Hindlimb muscle (tissue), 1 donor: ENCODE measurements at regions not wholly inside any gene's neighbourhood (a gene's known extent, or its start where the extent isn't known, plus 50 kb on each side); places are given as distances from the start of the nearest gene placed in this dataset.

Source experiments
- DNase-seq: peaks from one replicate; pipeline ENCODE4 v3.0.0-alpha.2; 2013

GRCh38 chr2:575030-575726, 102.0 kb downstream of the TMEM18 start:
- DNase-seq = no peak

DNA sequence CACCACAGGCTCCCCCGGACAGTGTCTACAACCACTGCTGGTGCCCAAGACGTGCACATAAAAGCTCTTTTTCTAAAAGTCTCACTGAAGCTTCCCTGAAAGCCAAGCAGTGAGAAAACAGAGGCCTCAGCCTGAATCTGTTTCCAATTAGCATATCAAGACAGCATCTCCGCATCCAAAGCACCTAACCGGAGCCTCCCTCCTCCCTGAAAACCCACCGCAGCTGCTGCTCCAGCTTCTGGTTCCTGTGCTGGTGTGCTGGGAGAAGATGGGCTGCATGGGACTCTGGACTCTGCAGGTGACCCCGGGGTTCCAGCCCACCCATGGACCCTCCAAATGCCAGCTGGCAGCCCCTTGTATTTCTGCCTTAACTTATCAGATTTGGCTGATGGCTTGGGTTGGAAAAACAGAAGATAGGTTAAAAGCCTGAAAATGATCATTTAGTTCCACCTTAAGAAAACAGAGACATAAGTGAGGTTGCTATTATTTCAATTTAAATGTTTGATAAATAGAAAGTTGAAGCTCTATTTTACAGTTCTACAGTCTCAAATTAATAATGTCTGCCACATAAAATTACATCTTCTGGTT, 103.3 kb downstream of the TMEM18 start:
- no peak for DNase-seq

GRCh38 chr2:573025-573424, 104.2 kb downstream of the TMEM18 start:
- DNase-seq = no peak

GRCh38 chr2:569681-570080, 107.5 kb downstream of the TMEM18 start:
- DNase-seq = no peak

- DNase-seq = no peak
These were observed 108.5 kb downstream of the TMEM18 start for GRCh38 chr2:568639-569235.

DNA sequence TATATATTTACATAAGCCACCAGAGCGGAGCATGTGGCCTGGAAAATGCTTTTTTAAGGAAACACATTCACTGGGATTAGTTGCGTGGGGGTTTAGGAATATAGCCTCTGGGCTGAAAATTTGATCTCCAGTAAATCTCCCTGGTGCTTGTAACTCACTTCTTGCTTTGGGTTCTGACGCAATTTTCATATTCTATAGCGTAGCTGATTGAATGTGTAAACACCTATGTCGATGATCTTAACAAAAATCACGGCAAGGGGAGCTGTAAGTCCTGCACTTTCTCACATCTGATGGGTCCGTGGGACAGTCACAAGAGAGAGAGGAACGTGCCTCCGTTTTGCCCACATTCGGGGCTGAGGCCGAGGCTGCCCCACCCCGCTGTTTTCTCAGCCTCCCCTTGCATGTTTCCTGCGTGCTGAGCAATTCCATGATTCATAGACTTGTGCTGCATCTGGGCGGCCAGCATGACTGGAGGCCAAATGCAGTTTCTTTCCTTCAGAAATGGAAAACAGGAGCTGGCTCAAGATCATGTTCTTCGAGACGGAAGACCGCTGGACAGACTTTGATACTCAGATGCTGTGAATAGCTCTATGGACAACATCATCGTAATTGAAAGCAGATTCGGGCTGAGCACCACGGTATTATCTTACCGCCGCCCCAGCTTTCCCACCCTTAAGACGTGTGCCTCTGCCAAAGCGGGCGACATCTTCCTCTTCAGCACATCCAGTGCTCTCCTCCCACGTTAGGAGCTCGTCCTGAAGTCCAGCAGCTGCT, 109.2 kb downstream of the TMEM18 start:
- DNase-seq = peak; percentile 87

DNA sequence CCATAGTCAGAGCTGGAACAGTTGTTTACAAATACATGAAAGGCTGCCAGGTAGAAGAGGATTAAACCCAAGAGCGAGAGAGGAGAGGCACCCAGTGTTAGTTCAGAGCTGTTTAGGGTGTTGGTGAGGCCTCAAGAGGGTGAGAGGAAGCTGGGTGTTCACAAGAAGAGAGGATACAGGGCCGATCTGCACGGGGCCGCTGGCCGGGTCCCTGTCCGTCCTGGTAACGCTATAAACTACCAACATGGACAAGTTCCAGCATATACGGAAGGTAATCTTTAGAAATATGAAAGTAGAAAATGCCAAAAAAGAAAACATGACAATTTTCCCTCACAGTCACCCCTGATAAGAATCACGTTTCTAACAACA, 109.7 kb downstream of the TMEM18 start:
- DNase-seq = no peak

DNA sequence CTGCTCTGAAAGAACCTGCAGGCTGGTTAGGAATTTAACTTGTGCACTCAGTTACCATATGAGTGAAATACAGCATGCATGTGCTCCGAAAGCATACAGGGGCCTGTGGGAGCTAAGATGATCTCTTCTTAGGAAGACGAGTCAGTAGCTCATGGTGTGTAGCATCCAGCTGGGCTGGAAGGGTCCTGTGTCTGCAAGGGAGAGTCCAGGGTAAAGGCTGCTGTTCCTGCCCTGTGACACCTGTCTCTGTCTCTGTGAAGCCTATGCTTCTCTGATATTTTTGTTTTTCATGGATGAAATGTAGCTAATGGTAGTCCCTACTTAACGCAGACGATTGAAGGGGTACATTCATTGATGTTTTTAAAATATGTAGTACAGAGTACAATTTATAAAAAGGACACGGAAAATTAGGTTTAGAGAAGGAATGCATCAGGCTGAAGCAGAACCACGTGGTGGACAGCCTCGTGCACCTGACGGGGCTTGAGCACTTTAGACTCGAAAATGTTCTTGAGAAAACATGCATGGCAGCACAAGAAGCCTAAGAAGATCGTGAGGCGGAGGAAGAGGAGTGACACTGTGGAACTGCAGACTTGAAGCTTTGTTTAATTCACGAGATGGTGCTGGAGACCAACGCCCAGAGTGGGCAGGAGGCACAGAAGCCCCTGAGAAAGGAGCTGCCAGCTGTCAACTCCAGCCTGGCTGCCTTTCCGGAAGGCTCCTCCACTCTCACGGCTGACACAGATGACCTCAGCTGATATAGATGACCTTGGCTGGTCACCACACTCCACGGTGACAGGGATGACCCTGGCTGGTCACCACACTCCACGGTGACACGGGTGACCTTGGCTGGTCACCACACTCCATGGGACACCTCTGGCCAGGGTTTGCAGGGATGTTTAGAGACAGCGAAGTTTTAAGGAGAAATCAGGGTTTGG, 110.6 kb downstream of the TMEM18 start:
- no peak for DNase-seq

DNA sequence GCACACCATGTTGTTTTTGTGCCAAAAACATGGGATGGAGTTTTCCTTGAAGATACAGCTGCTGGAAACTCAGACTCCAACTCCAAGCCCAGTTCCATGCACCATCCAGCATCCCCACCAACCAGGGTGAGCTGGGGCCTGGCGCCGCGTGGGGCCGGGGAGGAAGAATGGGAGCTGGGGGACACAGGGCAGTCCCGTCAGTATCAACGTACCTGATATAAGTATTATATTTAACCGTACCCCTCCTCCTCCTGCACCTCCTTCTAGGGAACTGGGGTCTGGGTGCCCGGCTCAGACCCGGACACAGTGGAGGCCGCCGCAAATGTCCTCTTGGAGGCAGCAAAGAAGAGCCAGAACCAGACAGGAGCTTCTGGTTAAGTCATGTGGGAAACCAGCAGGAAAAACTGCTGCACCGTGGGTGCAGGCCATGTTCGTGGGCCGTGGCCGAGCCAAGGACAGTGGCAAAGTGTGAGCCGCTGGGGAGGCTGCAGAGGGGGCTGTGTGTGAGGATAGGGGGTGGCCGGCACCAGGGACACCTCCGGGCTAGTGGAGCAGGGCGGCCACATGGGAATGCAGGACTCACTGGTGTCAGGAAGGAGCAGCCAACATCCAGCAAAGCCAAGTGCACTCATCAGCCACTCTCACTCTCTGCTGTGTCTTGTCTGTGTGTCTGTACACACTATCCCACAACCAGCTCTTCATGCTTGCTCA, 112.6 kb downstream of the TMEM18 start:
- no peak for DNase-seq

- DNase-seq = no peak
These were observed 113.7 kb downstream of the TMEM18 start for GRCh38 chr2:563512-563911.

DNA sequence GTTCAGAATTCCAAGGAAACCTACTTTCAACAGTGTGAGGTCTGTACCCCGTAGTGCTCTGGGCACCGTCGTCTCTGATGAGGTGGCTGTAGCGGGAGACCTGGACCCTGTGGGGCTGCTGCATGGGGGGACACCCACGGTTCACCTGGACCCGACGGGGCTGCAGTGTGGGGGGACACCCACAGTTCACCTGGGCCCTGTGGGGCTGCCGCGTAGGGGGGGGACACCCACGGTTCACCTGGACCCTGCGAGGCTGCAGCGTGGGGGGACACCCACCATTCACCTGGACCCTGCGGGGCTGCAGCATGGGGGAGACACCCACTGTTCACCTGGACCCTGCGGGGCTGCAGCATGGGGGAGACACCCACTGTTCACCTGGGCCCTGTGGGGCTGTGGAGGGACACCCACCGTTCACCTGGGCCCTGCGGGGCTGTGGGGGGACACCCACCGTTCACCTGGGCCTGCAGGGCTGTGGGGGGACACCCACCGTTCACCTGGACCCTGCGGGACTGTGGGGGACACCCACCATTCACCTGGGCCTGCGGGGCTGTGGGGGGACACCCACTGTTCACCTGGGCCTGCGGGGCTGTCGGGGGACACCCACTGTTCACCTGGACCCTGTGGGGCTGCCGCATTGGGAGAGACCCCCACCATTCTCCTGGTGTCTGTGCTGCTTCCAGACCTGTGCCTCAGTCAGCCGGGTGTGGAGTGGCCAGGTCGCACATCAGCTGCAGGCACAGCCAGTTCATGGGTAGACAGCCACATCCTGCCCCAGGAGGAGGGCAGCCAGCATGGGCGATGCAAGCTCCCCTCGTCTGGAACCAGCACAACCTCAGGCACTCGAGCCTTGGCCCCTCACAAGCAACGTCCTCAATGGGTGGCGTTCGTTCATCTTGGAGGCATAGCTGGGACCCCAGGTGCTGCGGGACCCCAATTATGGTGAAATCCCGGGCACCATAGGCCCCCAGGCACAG, 114.5 kb downstream of the TMEM18 start:
- DNase-seq = no peak

DNA sequence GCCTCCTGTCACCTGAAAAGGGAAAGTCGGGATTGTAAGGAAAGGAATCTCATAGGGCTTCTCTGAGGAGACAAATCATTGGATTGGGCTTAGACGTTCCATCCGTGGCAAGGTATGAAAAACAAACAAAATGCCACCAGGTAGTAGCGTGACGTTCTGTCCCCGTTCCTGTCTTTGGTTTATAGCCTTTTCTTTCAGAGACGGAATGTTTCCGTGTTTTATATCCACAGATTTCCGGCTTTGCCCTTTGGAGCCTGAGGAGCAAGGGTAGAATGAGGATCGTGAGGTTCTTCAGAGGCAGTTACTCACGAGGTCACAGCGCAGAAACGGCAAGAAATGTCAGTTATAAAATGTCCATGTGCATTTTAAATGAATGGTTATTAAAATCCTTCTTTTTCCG, 118.3 kb downstream of the TMEM18 start:
- no peak for DNase-seq

DNA sequence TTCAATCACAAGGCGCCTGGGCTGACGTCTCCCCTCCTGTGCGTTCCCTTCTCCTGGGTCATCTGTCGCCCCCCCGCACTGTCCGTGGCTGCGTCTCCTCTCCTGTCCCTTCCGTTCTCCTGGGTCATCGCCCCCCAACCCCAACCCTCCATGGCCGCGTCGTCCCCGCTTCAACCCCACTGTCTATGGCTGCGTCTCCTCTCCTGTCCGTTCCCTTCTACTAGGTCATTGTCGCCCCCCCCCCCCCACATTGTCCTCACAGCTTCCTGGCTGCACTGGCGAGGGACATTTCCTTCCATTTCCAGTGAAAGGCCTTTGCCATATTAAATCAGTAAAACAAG, 118.9 kb downstream of the TMEM18 start:
- no peak for DNase-seq

DNA sequence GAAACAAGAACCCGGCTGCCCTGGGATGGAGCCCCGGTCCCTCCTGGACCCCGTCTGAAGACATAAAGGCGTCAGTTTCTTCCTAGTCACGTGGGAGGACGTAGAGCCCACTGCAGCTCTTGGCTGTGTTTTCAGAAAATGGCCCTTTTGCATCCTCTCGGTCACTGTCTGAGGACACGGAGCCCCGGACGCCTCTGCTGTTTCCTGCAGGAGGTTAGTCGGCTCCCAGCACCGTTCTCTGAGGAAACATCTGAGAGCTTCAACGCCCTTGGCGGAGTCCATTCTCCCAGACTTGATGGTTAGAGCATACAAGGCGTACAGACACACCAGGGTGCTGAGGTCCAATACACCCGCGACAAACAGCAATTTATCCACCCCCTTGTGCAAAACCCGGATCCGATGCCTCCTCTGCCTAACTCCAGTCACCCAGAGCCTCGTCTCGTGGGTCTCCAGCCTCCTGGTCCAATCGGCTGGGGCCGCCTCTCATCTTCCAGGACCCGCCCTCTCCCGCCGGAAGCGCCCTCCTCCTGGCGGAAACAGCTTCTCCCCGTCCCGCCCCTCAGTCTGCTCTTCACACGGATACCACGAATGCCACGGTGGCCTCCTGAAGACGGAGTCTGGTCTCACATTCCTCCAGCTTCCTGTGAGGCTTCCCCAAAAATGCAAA, 119.4 kb downstream of the TMEM18 start:
- DNase-seq = no peak

- DNase-seq = no peak
These were observed 120.7 kb downstream of the TMEM18 start for GRCh38 chr2:556485-556884.

DNA sequence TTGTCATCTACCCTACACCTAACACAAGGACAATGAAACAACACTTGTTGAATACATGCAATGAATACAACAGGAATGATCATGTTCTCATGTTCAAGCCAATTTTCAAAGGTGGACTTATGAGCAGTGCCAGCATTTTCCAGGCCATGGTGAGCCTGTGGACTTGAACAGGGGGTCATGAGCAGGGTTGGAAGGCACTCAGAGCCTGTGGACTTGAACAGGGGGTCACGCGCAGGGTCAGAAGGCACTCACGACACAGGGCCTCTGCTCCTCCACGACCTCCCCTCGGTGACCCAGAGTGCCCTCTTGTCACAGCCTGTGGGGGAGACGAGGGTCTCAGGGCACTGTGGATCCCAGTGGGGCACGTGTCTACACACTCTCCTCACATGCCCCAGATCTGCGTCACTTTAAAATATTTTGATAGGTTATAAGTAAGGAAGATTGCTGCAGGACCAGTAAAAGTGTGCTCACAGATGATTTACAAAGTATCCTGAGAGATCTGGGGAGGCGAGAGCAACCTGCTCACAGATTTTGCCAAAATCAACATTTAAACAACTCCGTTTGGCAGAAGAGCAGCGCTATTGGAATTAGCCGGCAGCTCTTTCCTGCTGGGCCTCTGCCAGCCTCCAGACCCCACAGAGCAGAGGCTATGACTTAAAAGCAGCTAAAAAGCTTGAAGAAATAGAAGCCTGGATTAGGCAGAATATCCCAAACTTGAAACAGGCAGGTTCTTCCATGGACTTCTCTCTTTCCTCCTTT, 121.9 kb downstream of the TMEM18 start:
- peak; percentile 33 for DNase-seq

DNA sequence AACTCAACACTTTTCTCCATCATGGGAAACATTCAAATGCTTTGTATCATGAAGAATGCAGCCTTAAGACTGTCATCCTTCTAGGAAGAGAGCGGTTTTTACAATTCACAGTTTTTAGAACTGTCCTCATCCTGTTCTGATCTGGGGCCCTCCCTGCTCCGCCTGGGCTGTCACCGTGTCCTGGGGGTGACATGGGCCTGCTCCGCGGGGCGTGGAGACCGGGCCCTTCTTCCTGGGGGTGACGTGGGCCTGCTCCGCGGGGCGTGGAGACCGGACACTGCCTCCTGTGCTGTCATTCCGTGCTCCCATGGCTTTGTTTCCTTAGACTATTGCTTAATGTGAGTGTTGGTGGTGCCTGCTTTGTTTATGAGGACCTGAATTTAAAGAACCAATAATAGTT, 122.8 kb downstream of the TMEM18 start:
- DNase-seq = no peak

GRCh38 chr2:552906-553305, 124.3 kb downstream of the TMEM18 start:
- DNase-seq = no peak

GRCh38 chr2:551621-552020, 125.6 kb downstream of the TMEM18 start:
- no peak for DNase-seq
